Liver (tissue), 8 donors: ENCODE measurements at regions not wholly inside any gene's neighbourhood (a gene's known extent, or its start where the extent isn't known, plus 50 kb on each side); places are given as distances from the start of the nearest gene placed in this dataset.

Experiments used
- DNase-seq: peaks from one replicate; pipeline ENCODE4 v3.0.0-alpha.2; 2017; ENCODE audit warnings: low spot score
- H3K27ac ChIP-seq, 2 donors: one replicate each; pipeline ENCODE4 v1.7.0; 2013; ENCODE audit warnings: inconsistent platforms in 2 of 2, low read length in 2 of 2, control low read depth in 1 of 2, low read depth in 1 of 2, mild to moderate bottlenecking in 1 of 2
- H3K27me3 ChIP-seq, 4 donors: one replicate each; pipeline versions ENCODE4 v1.6.1 to v1.7.0; 2013; ENCODE audit warnings: low read length in 3 of 4, inconsistent platforms in 1 of 4, mild to moderate bottlenecking in 1 of 4, moderate library complexity in 1 of 4; ENCODE audit not compliant: control insufficient read depth in 4 of 4, insufficient read depth in 4 of 4
- H3K36me3 ChIP-seq, 4 donors: one replicate each; pipeline versions ENCODE4 v1.6.1 to v1.7.0; 2013; ENCODE audit warnings: low read length in 3 of 4, mild to moderate bottlenecking in 3 of 4, low read depth in 1 of 4, moderate library complexity in 1 of 4; ENCODE audit not compliant: control insufficient read depth in 4 of 4, insufficient read depth in 3 of 4
- H3K4me1 ChIP-seq, 4 donors: one replicate each; pipeline versions ENCODE4 v1.6.1 to v1.7.0; 2013; ENCODE audit warnings: low read length in 3 of 4, mild to moderate bottlenecking in 3 of 4, moderate library complexity in 1 of 4; ENCODE audit not compliant: control insufficient read depth in 4 of 4, insufficient read depth in 4 of 4
- H3K4me3 ChIP-seq, 3 donors: one replicate each; pipeline versions ENCODE4 v1.6.1 to v1.7.0; 2013; ENCODE audit warnings: low read length in 3 of 3, control low read depth in 1 of 3, low read depth in 1 of 3, mild to moderate bottlenecking in 1 of 3
- H3K9ac ChIP-seq, 2 donors: one replicate each; pipeline ENCODE4 v1.7.0; 2013; ENCODE audit warnings: low read length in 2 of 2, mild to moderate bottlenecking in 2 of 2, moderate library complexity in 2 of 2, control low read depth in 1 of 2, low read depth in 1 of 2
- H3K9me3 ChIP-seq, 4 donors: one replicate each; pipeline versions ENCODE4 v1.6.1 to v1.7.0; 2013; ENCODE audit warnings: low read length in 3 of 4; ENCODE audit not compliant: control insufficient read depth in 4 of 4
- ATF3 ChIP-seq: IDR thresholded peaks from 2 replicates; pipeline ENCODE4 v1.6.1; 2016; ENCODE audit warnings: antibody characterized with exemption
- EGR1 ChIP-seq, 2 donors: IDR thresholded peaks; 2 replicates each; pipeline ENCODE4 v1.6.1; 2016 to 2018; ENCODE audit warnings: antibody characterized with exemption in 2 of 2, low read depth in 2 of 2
- FOXA1 ChIP-seq: IDR thresholded peaks from 2 replicates; pipeline ENCODE4 v1.6.1; 2016; ENCODE audit warnings: antibody characterized with exemption
- FOXA2 ChIP-seq: IDR thresholded peaks from 2 replicates; pipeline ENCODE4 v1.6.1; 2016; ENCODE audit warnings: antibody characterized with exemption
- GABPA ChIP-seq, 2 donors: IDR thresholded peaks in 1 of 2; conservative IDR thresholded peaks in 1 of 2; 2 replicates each; pipeline ENCODE4 v1.6.1; 2016; ENCODE audit warnings: antibody characterized with exemption in 2 of 2, mild to moderate bottlenecking in 1 of 2, moderate library complexity in 1 of 2
- HNF4A ChIP-seq, 2 donors: conservative IDR thresholded peaks; 2 replicates each; pipeline ENCODE4 v1.6.1; 2016; ENCODE audit warnings: antibody characterized with exemption in 2 of 2, mild to moderate bottlenecking in 2 of 2
- HNF4G ChIP-seq: IDR thresholded peaks from 2 replicates; pipeline ENCODE4 v1.6.1; 2016; ENCODE audit warnings: antibody characterized with exemption
- JUND ChIP-seq, 2 donors: IDR thresholded peaks; 2 replicates each; pipeline ENCODE4 v1.6.1; 2016; ENCODE audit warnings: antibody characterized with exemption in 2 of 2
- NR2F2 ChIP-seq: IDR thresholded peaks from 2 replicates; pipeline ENCODE4 v1.6.1; 2016; ENCODE audit warnings: antibody characterized with exemption
- RAD21 ChIP-seq, 2 donors: IDR thresholded peaks; 2 replicates each; pipeline ENCODE4 v1.6.1; 2016; ENCODE audit warnings: antibody characterized with exemption in 2 of 2, mild to moderate bottlenecking in 2 of 2
- RXRA ChIP-seq, 2 donors: IDR thresholded peaks; 2 replicates each; pipeline ENCODE4 v1.6.1; 2017 to 2018; ENCODE audit warnings: antibody characterized with exemption in 2 of 2, mild to moderate bottlenecking in 1 of 2
- SP1 ChIP-seq: IDR thresholded peaks from 2 replicates; pipeline ENCODE4 v1.6.1; 2018; ENCODE audit warnings: antibody characterized with exemption, mild to moderate bottlenecking
- TAF1 ChIP-seq: conservative IDR thresholded peaks from 2 replicates; pipeline ENCODE4 v1.6.1; 2016; ENCODE audit warnings: antibody characterized with exemption, mild to moderate bottlenecking
- YY1 ChIP-seq: IDR thresholded peaks from 2 replicates; pipeline ENCODE4 v1.6.1; 2016; ENCODE audit warnings: antibody characterized with exemption, mild to moderate bottlenecking
- ZBTB33 ChIP-seq: IDR thresholded peaks from 2 replicates; pipeline ENCODE4 v1.6.1; 2016; ENCODE audit warnings: antibody characterized with exemption
- WGBS: extraction: QIAGEN DNeasy Blood & Tissue Kit; methylation state at CpG from one replicate; pipeline ENCODE4 v1.1.7; 2013; 5-methylcytosine and 5-hydroxymethylcytosine counted together
- TF ChIP-seq, protein P1 (sequence below): IDR thresholded peaks from 2 replicates; pipeline ENCODE4 v1.6.1; 2016; ENCODE audit warnings: antibody characterized with exemption, mild to moderate bottlenecking
- TF ChIP-seq, protein P2 (sequence below): fragments of 150-350 bp; IDR thresholded peaks from 2 replicates; pipeline ENCODE4 v1.5.1; 2017; ENCODE audit warnings: improper control_type of control experiment, low read depth, low read length; ENCODE audit not compliant: missing input control
- TF ChIP-seq, protein P3 (sequence below): IDR thresholded peaks from 2 replicates; pipeline ENCODE4 v1.6.1; 2016; ENCODE audit warnings: antibody characterized with exemption
- donor health status: healthy.
- donor health status: healthy.
- donor health status: healthy.
- donor health status: healthy.
- donor health status: healthy.

GRCh38 chr21:41048145-41048544 is 119.8 kb upstream of the BACE2 start:
- Histone ChIP-seq H3K9me3 (no peaks in the 10 kb centered on the region), H3K4me1 (no peaks in the 10 kb centered on the region), H3K27me3 (peaks cover 0 to 19% (median 4%) of the 10 kb centered on the region in 4 donors), H3K4me3 (no peak overlapping the region), H3K27ac (no peak overlapping the region), H3K36me3 (no peaks in the 10 kb centered on the region), H3K9ac (no peak overlapping the region)
- no peak for DNase-seq
- 47% methylated on average over 1 of the region's 1 CpG for WGBS
- TF ChIP-seq FOXA2 (no peak), HNF4A (conservative IDR thresholded peaks at IDR 0.05) (no peak), ZBTB33 (no peak), YY1 (no peak), TAF1 (no peak), JUND (IDR thresholded peaks at IDR 0.05) (no peak), GABPA (IDR thresholded peaks at IDR 0.05 in 1 of 2, conservative IDR thresholded peaks at IDR 0.05 in 1 of 2) (no peak), EGR1 (IDR thresholded peaks at IDR 0.05; ENCODE audit: low read depth in 2 of 2) (no peak), SP1 (no peak), RXRA (IDR thresholded peaks at IDR 0.05) (no peak), FOXA1 (no peak), NR2F2 (no peak), ATF3 (no peak), HNF4G (no peak)
- TF ChIP-seq, protein P1, sequence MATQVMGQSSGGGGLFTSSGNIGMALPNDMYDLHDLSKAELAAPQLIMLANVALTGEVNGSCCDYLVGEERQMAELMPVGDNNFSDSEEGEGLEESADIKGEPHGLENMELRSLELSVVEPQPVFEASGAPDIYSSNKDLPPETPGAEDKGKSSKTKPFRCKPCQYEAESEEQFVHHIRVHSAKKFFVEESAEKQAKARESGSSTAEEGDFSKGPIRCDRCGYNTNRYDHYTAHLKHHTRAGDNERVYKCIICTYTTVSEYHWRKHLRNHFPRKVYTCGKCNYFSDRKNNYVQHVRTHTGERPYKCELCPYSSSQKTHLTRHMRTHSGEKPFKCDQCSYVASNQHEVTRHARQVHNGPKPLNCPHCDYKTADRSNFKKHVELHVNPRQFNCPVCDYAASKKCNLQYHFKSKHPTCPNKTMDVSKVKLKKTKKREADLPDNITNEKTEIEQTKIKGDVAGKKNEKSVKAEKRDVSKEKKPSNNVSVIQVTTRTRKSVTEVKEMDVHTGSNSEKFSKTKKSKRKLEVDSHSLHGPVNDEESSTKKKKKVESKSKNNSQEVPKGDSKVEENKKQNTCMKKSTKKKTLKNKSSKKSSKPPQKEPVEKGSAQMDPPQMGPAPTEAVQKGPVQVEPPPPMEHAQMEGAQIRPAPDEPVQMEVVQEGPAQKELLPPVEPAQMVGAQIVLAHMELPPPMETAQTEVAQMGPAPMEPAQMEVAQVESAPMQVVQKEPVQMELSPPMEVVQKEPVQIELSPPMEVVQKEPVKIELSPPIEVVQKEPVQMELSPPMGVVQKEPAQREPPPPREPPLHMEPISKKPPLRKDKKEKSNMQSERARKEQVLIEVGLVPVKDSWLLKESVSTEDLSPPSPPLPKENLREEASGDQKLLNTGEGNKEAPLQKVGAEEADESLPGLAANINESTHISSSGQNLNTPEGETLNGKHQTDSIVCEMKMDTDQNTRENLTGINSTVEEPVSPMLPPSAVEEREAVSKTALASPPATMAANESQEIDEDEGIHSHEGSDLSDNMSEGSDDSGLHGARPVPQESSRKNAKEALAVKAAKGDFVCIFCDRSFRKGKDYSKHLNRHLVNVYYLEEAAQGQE, result no peak
- TF ChIP-seq, protein P2, sequence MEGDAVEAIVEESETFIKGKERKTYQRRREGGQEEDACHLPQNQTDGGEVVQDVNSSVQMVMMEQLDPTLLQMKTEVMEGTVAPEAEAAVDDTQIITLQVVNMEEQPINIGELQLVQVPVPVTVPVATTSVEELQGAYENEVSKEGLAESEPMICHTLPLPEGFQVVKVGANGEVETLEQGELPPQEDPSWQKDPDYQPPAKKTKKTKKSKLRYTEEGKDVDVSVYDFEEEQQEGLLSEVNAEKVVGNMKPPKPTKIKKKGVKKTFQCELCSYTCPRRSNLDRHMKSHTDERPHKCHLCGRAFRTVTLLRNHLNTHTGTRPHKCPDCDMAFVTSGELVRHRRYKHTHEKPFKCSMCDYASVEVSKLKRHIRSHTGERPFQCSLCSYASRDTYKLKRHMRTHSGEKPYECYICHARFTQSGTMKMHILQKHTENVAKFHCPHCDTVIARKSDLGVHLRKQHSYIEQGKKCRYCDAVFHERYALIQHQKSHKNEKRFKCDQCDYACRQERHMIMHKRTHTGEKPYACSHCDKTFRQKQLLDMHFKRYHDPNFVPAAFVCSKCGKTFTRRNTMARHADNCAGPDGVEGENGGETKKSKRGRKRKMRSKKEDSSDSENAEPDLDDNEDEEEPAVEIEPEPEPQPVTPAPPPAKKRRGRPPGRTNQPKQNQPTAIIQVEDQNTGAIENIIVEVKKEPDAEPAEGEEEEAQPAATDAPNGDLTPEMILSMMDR, result no peak
- TF ChIP-seq, protein P3, sequence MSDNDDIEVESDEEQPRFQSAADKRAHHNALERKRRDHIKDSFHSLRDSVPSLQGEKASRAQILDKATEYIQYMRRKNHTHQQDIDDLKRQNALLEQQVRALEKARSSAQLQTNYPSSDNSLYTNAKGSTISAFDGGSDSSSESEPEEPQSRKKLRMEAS, result no peak

GRCh38 chr21:41048623-41049022 is 119.3 kb upstream of the BACE2 start:
- Histone ChIP-seq H3K27me3 (peaks cover 0 to 23% (median 4%) of the 10 kb centered on the region in 4 donors), H3K36me3 (no peaks in the 10 kb centered on the region), H3K9me3 (no peaks in the 10 kb centered on the region), H3K4me1 (no peaks in the 10 kb centered on the region), H3K4me3 (no peak overlapping the region), H3K27ac (no peak overlapping the region), H3K9ac (no peak overlapping the region)
- WGBS, result 73% methylated on average over 5 of the region's 5 CpGs
- no peak for DNase-seq
- TF ChIP-seq SP1 (no peak), TAF1 (no peak), FOXA1 (no peak), YY1 (no peak), JUND (IDR thresholded peaks at IDR 0.05) (no peak), GABPA (IDR thresholded peaks at IDR 0.05 in 1 of 2, conservative IDR thresholded peaks at IDR 0.05 in 1 of 2) (no peak), NR2F2 (no peak), RAD21 (IDR thresholded peaks at IDR 0.05) (no peak), ZBTB33 (no peak), FOXA2 (no peak)
